GM21515 (cell line): ENCODE measurements at regions not wholly inside any gene's neighbourhood (a gene's known extent, or its start where the extent isn't known, plus 50 kb on each side); places are given as distances from the start of the nearest gene placed in this dataset.
"Not testable (repeated sequence)": the region's sequence is repeated elsewhere in the genome, so short reads cannot be mapped to it uniquely, and the experiment has no call there.

Source experiments
- ATAC-seq: cut with Tn5 transposase; IDR thresholded peaks from one replicate; pipeline ENCODE4 v1.9.1; 2021; ENCODE audit not compliant: unreplicated experiment

- no peak for ATAC-seq
These were observed 1165.5 kb upstream of the SLC39A10 start for GRCh38 chr2:194491409-194492115.

DNA sequence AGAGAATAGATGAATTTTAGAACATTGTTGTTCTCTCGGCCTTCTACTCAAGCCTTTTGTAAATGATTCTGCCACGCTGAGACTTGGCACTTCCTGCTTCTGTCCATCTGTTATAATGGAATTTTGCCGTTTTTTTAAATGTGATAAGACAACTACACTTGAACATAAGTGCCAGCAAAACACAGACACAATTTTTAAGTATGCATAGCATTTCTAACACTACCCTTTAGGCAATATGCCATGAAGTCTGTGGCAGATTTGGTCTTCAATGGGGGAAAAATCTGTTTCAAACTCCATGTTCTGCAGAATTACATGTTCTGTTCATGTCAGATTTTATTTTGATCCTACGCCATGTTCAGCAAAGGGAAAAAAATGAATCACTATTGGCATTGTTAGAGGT lies 1170.7 kb upstream of the SLC39A10 start:
- ATAC-seq: no peak

DNA sequence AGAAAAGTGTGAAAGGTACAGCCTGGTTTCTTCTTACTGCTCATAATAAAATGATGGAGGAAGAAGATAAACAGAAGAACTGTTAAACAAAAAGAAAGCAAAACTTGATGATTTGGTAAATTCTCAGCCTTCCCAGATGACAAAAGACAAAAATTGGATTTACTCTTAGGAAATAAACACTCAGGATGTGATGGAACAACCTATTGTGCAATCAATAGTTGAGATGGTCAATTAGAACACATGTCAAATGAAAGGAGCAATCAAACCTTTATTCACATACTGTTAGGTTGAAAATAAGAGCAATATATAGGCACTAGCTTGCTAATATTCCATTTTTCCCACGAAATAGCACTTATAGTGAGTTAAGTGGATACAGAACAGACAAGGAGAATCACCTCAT lies 1174.0 kb upstream of the SLC39A10 start:
- ATAC-seq: no peak

- ATAC-seq: no peak
These were observed 1191.4 kb upstream of the SLC39A10 start for GRCh38 chr2:194465641-194466040.

- ATAC-seq: no peak
These were observed 1191.9 kb upstream of the SLC39A10 start for GRCh38 chr2:194464964-194465638.

DNA sequence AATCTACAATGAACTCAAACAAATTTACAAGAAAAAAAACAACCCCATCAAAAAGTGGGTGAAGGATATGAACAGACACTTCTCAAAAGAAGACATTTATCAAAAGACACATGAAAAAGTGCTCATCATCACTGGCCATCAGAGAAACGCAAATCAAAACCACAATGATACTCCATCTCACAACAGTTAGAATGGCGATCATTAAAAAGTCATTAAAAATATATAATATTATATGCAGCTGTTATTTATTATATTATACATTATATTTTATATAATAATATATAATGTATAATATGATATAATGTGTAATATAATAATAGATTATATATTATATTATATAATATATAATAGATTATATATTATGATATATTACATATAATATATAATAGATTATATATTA lies 1194.1 kb upstream of the SLC39A10 start:
- ATAC-seq: not testable (repeated sequence)

- ATAC-seq: no peak
These were observed 1201.7 kb upstream of the SLC39A10 start for GRCh38 chr2:194455358-194455757.

GRCh38 chr2:194452504-194452903 lies 1204.5 kb upstream of the SLC39A10 start:
- no peak for ATAC-seq

DNA sequence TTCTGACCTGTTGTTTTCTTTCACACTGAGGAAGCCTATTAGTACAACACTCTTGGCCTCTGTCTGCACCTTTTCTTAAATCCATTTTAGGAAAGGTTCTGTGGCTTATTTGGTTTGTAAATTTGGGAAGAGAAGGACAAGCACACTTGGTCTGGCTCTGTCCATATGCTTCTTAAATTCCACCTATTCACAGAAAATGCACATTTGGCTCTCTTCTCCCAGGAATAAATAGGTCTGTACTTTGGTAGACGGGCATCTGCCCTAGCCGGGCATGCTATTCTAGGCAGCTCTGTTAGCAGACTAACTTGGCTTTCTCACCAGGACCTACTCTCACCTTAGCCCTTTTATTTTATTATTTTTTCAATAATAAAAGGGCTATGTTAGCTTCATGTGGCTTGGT lies 1211.8 kb upstream of the SLC39A10 start:
- ATAC-seq: no peak

- ATAC-seq: no peak
These were observed 1213.1 kb upstream of the SLC39A10 start for GRCh38 chr2:194443926-194444325.

DNA sequence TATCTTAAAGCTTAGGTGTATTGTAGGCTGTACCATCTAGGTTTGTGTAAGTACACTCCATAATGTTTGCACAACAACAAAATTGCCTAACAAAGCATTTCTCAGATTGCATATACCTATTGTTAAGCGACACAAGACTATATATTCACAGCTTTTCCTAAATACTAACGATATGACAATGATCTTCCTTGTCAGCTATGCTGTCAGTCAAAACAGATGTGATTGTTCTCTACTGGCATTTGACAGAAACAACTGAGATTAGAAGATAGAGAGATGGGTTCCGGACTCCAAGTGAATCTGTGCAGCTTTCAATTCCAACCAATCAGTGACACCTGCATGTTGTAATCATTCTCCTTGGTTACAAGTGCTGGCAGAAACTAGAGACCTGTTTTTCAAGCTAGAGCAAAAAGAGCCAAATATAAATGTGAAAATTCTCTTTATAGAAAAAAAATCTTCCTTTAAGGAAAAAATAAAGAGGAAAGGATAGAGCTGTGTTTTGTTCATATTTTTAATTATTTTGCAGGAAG lies 1232.3 kb upstream of the SLC39A10 start:
- ATAC-seq: no peak

- ATAC-seq: no peak
These were observed 1245.8 kb upstream of the SLC39A10 start for GRCh38 chr2:194411221-194411620.

DNA sequence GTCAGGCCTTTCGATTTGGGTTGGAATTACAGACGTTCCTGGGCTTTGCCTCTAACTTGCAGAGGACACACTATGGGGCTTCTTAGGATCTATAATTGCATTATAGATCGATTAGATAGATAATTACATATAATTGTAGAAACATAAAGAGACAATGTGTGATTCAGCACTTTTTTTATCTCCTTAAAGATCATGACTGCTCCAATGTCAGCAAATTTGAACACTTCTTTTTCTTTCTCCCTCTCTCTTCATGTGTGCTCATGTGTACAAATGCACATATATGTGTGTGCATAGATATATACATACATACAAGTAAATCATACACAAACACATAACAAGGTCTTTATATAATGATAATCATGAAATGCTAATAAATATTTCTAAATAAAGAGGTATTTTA lies 1261.2 kb upstream of the SLC39A10 start:
- no peak for ATAC-seq

- ATAC-seq: no peak
These were observed 1271.7 kb upstream of the SLC39A10 start for GRCh38 chr2:194385376-194385775.

GRCh38 chr2:194383401-194383800 lies 1273.6 kb upstream of the SLC39A10 start:
- ATAC-seq: no peak

DNA sequence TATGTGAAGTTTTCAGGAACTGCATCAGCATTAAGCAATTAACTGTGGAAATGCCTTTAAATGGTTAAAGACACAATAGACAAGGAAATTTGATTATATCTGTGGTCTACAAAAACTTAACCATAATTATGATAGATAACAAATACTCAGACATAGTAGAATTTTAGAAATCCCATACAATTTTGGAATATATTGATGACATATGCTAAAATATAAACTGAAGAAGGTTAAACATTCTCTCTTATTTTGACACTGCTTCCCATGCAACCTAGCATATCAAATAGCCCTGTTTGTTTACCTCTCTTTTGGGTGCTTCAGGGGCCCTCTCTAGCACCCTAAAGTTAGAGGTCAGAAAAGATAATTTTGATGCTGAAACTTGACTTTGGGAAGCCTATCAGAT lies 1274.8 kb upstream of the SLC39A10 start:
- no peak for ATAC-seq

DNA sequence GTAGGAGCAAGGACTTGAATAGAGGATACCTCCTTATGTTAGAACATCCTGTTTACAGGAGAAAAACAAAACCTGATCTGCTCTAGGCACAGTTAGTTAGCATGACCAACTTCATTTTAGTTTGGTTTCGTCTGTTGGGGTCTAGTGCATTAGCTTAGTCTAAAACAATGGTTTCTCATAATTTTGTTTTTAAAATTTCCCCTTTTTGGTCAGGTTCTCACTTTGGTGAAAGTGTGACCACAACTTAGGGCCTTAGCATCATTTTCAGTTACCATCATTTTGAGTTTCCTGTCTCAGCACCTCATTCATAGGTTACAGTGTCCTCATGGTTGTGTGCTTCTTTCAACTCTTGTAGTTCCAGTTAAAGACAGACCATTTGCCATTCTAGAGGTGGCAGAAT lies 1277.0 kb upstream of the SLC39A10 start:
- peak; percentile 56 for ATAC-seq

DNA sequence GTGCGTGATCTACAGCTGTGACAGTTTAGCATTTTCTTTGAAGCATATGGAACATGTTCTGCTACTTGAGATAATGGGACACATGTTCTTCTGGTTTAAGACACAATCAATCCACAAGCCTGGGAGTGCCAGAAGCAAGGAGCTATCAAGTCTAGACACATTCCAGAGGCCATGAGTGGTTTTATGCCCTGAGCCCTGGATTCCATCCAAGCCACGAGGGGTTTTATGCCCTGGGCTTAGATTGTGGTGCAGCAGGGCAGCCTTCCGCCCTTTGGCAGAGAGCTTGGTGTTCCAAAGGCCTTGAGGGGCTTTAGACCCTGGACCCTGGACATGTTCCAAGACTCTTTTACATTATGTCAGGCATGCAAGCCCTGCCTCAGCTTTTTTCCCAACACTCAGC lies 1289.6 kb upstream of the SLC39A10 start:
- ATAC-seq: not testable (repeated sequence)

GRCh38 chr2:194363878-194364277 lies 1293.1 kb upstream of the SLC39A10 start:
- ATAC-seq: no peak

GRCh38 chr2:194363295-194363694 lies 1293.7 kb upstream of the SLC39A10 start:
- no peak for ATAC-seq

GRCh38 chr2:194352505-194352904 lies 1304.5 kb upstream of the SLC39A10 start:
- no peak for ATAC-seq

DNA sequence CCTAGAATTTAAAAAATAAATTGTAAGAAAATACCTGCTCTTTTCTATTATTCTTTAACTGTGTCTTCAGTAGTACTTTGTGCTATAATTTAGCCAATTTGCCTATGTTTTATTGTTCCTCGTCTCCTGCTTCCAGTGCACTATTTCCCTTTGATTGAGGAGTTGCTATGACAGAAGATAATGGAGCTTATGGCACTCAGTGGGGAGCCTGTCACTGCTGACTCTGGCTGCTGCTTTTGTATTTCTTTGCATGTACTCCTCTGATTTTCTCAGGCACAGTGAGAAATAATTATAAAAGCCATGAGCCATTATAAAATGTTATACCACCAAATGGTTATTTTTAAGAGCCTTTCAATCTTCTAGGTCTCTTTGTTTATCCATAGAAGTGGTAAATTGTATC lies 1310.8 kb upstream of the SLC39A10 start:
- no peak for ATAC-seq
